ENCODE measurements at regions not wholly inside any gene's neighbourhood (a gene's known extent, or its start where the extent isn't known, plus 50 kb on each side); places are given as distances from the start of the nearest gene placed in this dataset.

GRCh38 chr14:39998114-39998513, 565.9 kb upstream of the FBXO33 start:
- Histone ChIP-seq H3K36me3 (replicated peaks in 1 of 2; ENCODE audit: insufficient read depth in 1 of 2, low read depth in 2 of 2) (no peaks in the 10 kb centered on the region), H3K9me3 (no peaks in the 10 kb centered on the region), H3K4me3 (no peak overlapping the region), H3K27me3 (no peaks in the 10 kb centered on the region), H3K27ac (no peak overlapping the region), H3K4me1 (no peaks in the 10 kb centered on the region)
- intact Hi-C loops (cut with DNase I) = no loop called here
- ATAC-seq (no peak), DNase-seq (no peak)
- WGBS, 2 donors = 70 to 80% methylated on average over 2 of the region's 2 CpGs
- TF ChIP-seq CTCF (IDR thresholded peaks at IDR 0.05) (no peak), POLR2A (IDR thresholded peaks at IDR 0.05) (no peak)

- Histone ChIP-seq H3K27me3 (no peaks in the 10 kb centered on the region), H3K9me3 (no peaks in the 10 kb centered on the region), H3K4me1 (no peaks in the 10 kb centered on the region), H3K36me3 (replicated peaks in 1 of 2; ENCODE audit: insufficient read depth in 1 of 2, low read depth in 2 of 2) (no peaks in the 10 kb centered on the region), H3K4me3 (no peak overlapping the region), H3K27ac (no peak overlapping the region)
- intact Hi-C loops (cut with DNase I) = no loop called here
- DNase-seq (no peak), ATAC-seq (no peak)
- 59 to 63% methylated on average over 2 of the region's 2 CpGs for WGBS, 2 donors
- TF ChIP-seq POLR2A (IDR thresholded peaks at IDR 0.05) (no peak), CTCF (IDR thresholded peaks at IDR 0.05) (no peak)
Measured at GRCh38 chr14:39991041-39991440, 558.8 kb upstream of the FBXO33 start.

- DNase-seq = no peak
- Histone ChIP-seq H3K27me3 (no peaks in the 10 kb centered on the region), H3K27ac (no peak overlapping the region), H3K4me3 (no peak overlapping the region), H3K9me3 (no peaks in the 10 kb centered on the region), H3K36me3 (replicated peaks in 1 of 2; ENCODE audit: insufficient read depth in 1 of 2, low read depth in 2 of 2) (no peaks in the 10 kb centered on the region), H3K4me1 (no peaks in the 10 kb centered on the region)
- intact Hi-C loops (cut with DNase I) = no loop called here
- ATAC-seq = no peak
- TF ChIP-seq CTCF (IDR thresholded peaks at IDR 0.05) (peak in 5 of 7 experiments; percentile 28 to 42 (median 37)), POLR2A (IDR thresholded peaks at IDR 0.05) (no peak)
- WGBS, 2 donors = 12 to 13% methylated on average over 2 of the region's 2 CpGs
Measured at GRCh38 chr14:39988939-39989338, 556.7 kb upstream of the FBXO33 start.

GRCh38 chr14:39984323-39984722, 552.1 kb upstream of the FBXO33 start:
- WGBS, 2 donors = 41 to 74% methylated on average over 2 of the region's 2 CpGs

More at GRCh38 chr14:39984323-39984722, 552.1 kb upstream of the FBXO33 start:
- Histone ChIP-seq H3K4me3 (no peak overlapping the region), H3K27ac (no peak overlapping the region), H3K36me3 (replicated peaks in 1 of 2; ENCODE audit: insufficient read depth in 1 of 2, low read depth in 2 of 2) (no peaks in the 10 kb centered on the region), H3K4me1 (no peaks in the 10 kb centered on the region), H3K27me3 (no peaks in the 10 kb centered on the region), H3K9me3 (no peaks in the 10 kb centered on the region)
- intact Hi-C loops (cut with DNase I) = no loop called here
- no peak for DNase-seq
- TF ChIP-seq CTCF (IDR thresholded peaks at IDR 0.05) = no peak
- no peak for ATAC-seq
